C4-2B (cell line): ENCODE measurements at regions not wholly inside any gene's neighbourhood (a gene's known extent, or its start where the extent isn't known, plus 50 kb on each side); places are given as distances from the start of the nearest gene placed in this dataset.

Source experiments
- CTCF ChIP-seq: fragments of 450-650 bp; conservative IDR thresholded peaks from 2 replicates; pipeline ENCODE4 v1.5.1; 2017; ENCODE audit warnings: mild to moderate bottlenecking
- ZFX ChIP-seq: fragments of 450-650 bp; IDR thresholded peaks from 2 replicates; pipeline ENCODE4 v1.6.1; 2017

DNA sequence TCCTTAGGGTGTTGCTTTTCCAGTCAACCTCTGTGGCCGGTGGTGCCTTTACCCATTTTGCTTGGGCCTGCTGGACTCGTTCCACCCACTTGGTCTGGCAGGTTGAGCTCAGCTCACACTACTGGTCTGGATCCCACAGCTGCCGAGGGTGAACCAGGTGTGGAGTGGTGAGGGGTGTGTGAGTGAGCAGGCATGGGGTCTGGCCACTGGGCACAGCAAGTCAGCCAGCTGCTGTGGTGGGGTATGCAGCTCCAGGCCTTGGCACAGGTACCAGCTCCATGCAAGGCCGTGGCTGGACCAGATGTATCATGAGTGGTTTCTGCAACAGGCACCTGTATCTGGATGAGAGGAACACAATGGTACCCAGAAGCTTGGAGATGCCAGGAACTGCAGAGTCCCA lies 277.6 kb upstream of the KLHL1 start:
- TF ChIP-seq CTCF (no peak), ZFX (no peak)
